WTC11 (cell line): ENCODE measurements at regions not wholly inside any gene's neighbourhood (a gene's known extent, or its start where the extent isn't known, plus 50 kb on each side); places are given as distances from the start of the nearest gene placed in this dataset.

ENCODE experiments used
- CREM ChIP-seq: sonication (generic); formaldehyde crosslinking; IDR thresholded peaks from 2 replicates; pipeline ENCODE4 v1.8.1; 2022; ENCODE audit warnings: mild to moderate bottlenecking, missing genetic modification reagents, moderate library complexity
- TF ChIP-seq, protein P1 (sequence below): fragments of 200-600 bp; IDR thresholded peaks from 2 replicates; pipeline ENCODE4 v1.8.0; 2022; ENCODE audit warnings: antibody characterized with exemption

DNA sequence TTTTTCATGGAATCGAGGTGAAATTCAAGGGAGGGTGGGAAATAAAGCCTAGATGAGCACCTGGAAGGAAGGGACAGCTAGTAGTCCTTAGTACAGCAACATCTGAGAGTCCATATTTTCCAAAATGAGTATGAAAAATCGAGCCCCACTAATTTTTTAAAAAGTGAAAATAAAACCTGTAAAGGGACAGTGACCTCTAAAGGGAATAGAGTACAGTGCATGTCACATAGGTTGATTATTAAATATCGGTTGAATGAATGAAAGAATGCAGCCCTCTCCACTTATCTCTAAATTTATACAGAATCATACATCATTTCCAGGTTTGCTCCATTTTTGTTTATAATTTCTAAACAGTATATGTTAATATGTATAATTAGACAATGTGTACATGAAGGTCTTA, 1088.5 kb upstream of the GHITM start:
- TF ChIP-seq, protein P1, sequence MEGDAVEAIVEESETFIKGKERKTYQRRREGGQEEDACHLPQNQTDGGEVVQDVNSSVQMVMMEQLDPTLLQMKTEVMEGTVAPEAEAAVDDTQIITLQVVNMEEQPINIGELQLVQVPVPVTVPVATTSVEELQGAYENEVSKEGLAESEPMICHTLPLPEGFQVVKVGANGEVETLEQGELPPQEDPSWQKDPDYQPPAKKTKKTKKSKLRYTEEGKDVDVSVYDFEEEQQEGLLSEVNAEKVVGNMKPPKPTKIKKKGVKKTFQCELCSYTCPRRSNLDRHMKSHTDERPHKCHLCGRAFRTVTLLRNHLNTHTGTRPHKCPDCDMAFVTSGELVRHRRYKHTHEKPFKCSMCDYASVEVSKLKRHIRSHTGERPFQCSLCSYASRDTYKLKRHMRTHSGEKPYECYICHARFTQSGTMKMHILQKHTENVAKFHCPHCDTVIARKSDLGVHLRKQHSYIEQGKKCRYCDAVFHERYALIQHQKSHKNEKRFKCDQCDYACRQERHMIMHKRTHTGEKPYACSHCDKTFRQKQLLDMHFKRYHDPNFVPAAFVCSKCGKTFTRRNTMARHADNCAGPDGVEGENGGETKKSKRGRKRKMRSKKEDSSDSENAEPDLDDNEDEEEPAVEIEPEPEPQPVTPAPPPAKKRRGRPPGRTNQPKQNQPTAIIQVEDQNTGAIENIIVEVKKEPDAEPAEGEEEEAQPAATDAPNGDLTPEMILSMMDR: no peak
- TF ChIP-seq CREM (CRISPR knock-in tag): no peak
